ENCODE measurements at regions not wholly inside any gene's neighbourhood (a gene's known extent, or its start where the extent isn't known, plus 50 kb on each side); places are given as distances from the start of the nearest gene placed in this dataset.

DNA sequence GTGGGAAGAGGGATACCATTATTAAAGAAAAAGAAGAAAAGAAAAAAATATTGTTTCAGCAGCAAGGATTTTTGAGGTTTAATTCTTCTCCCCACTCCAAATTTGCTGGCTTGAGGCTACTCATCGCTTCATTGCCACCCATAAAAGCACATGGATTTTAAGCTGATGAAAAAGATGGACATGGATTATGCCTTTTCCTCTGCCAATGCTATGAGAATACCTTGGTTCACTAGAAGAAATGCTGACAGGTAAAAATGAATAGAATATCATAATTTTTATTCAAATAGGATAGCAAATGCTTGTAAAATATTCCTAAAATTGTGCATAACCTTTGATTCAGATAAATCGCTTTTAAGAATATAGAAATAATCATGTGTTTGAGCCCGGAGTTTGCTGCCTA is 289.7 kb upstream of the DPYD start:
- no peak overlapping the region for H3K27ac ChIP-seq
- H3K36me3 ChIP-seq, result no peaks in the 10 kb centered on the region
- no peaks in the 10 kb centered on the region for H3K9me3 ChIP-seq
- TF ChIP-seq POLR2AphosphoS5 (IDR thresholded peaks at IDR 0.05) (no peak), EP300 (IDR thresholded peaks at IDR 0.05) (no peak), POLR2A (IDR thresholded peaks at IDR 0.05) (no peak)
- TF ChIP-seq, protein P1, sequence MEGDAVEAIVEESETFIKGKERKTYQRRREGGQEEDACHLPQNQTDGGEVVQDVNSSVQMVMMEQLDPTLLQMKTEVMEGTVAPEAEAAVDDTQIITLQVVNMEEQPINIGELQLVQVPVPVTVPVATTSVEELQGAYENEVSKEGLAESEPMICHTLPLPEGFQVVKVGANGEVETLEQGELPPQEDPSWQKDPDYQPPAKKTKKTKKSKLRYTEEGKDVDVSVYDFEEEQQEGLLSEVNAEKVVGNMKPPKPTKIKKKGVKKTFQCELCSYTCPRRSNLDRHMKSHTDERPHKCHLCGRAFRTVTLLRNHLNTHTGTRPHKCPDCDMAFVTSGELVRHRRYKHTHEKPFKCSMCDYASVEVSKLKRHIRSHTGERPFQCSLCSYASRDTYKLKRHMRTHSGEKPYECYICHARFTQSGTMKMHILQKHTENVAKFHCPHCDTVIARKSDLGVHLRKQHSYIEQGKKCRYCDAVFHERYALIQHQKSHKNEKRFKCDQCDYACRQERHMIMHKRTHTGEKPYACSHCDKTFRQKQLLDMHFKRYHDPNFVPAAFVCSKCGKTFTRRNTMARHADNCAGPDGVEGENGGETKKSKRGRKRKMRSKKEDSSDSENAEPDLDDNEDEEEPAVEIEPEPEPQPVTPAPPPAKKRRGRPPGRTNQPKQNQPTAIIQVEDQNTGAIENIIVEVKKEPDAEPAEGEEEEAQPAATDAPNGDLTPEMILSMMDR (IDR thresholded peaks at IDR 0.05), result no peak
- no peaks in the 10 kb centered on the region for H3K4me1 ChIP-seq
- 93 to 95% methylated on average over 3 of the region's 3 CpGs for WGBS, 2 donors
- H3K4me3 ChIP-seq, result no peak overlapping the region
- intact Hi-C loops (cut with DNase I), result no loop called here
- no peak for DNase-seq
- H3K27me3 ChIP-seq, result no peaks in the 10 kb centered on the region

DNA sequence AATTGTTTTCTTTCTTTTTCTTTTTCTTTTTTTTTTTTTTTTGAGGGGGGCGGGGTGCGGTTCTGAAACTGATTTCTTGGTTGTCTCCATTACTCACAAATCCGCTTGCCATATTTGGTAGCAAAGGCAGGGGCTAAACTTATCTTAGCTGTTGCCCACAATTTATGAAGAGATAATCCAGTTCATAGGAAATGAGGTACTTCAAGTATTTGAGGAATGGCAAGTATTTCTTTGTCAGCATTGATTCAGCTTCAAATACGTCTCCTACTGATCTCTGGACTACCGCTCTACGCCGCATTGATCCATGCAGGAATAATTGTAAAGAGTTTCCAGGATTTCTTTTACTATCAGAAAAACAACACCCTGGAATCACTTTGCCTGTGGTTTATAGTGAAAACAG is 289.2 kb upstream of the DPYD start:
- Histone ChIP-seq H3K4me3 (no peak overlapping the region), H3K4me1 (no peaks in the 10 kb centered on the region), H3K36me3 (no peaks in the 10 kb centered on the region), H3K9me3 (no peaks in the 10 kb centered on the region), H3K27me3 (no peaks in the 10 kb centered on the region), H3K27ac (no peak overlapping the region)
- TF ChIP-seq, protein P1 (IDR thresholded peaks at IDR 0.05), result no peak
- no peak for TF ChIP-seq POLR2A (IDR thresholded peaks at IDR 0.05)
- TF ChIP-seq POLR2AphosphoS5 (IDR thresholded peaks at IDR 0.05), result no peak
- no peak for TF ChIP-seq EP300 (IDR thresholded peaks at IDR 0.05)
- 77 to 78% methylated on average over 7 of the region's 7 CpGs for WGBS, 2 donors
- DNase-seq, result no peak
- intact Hi-C loops (cut with DNase I), result no loop called here

DNA sequence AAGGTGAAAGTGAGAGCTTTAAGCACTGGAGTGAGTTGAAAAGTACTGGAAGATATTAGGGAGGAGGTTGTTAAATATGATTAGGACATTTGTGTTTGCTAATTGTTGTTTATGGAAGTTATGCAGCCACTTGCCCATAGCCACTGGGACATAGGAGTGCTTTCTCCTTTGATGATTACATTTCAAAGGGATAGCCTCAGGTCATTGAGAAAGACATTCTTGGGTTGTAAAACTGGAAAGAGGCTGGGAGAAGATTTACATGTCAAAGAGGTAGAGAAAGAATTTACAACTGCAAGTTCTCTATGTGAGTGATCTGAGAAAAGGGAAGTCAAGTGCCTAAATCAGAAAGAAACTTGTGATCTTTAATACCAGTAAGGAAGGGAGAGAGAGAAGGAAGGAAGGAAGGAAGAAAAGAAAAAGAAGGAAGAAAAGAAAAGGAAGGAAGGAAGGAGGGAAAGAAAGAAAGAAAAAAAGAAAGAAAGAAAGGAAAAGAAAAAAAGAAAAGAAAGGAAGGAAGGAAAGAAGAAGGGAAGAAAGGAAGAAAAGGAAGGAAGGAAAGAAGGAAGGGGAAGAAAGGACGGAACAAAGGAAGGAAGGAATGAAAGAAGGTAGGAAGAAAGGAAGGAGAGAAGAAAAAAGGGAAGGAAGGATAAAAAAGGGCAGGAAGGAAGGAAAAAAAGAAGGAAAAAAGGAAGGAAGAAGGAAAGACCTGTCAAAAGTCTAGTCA is 284.6 kb upstream of the DPYD start:
- DNase-seq, result no peak

DNA sequence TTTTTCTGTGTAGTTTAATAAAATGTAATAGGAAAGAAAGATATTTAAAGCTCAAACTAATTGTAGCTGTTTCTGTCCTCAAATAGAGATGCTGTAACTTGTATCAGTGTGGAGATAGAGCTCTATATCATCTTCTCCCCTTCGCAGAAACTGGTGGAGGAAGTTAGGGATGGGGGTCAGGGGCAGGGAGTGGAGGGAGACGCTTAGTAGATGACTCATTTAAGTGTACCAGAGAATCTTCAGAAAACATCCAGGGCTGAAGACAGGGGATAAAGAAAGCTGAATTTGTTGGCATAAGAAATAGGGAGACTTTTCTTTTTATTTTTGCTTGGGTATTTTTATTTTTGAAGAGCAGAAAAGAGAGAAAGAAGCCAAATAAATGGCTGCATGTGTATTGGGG is 282.6 kb upstream of the DPYD start:
- no peak overlapping the region for H3K27ac ChIP-seq
- no peaks in the 10 kb centered on the region for H3K27me3 ChIP-seq
- no peak overlapping the region for H3K4me3 ChIP-seq
- no peaks in the 10 kb centered on the region for H3K36me3 ChIP-seq
- WGBS, 2 donors, result 31 to 41% methylated on average over 2 of the region's 2 CpGs
- intact Hi-C loops (cut with DNase I), result no loop called here
- no peak for DNase-seq
- no peaks in the 10 kb centered on the region for H3K9me3 ChIP-seq
- TF ChIP-seq POLR2A (IDR thresholded peaks at IDR 0.05), result no peak
- TF ChIP-seq POLR2AphosphoS5 (IDR thresholded peaks at IDR 0.05), result no peak
- TF ChIP-seq EP300 (IDR thresholded peaks at IDR 0.05), result no peak
- TF ChIP-seq, protein P1 (IDR thresholded peaks at IDR 0.05), result no peak
- H3K4me1 ChIP-seq, result no peaks in the 10 kb centered on the region

More for the DNA sequence above, 284.6 kb upstream of the DPYD start:
- Histone ChIP-seq H3K9me3 (no peaks in the 10 kb centered on the region), H3K27me3 (no peaks in the 10 kb centered on the region), H3K4me1 (no peaks in the 10 kb centered on the region), H3K36me3 (no peaks in the 10 kb centered on the region), H3K4me3 (no peak overlapping the region), H3K27ac (no peak overlapping the region)
- TF ChIP-seq POLR2AphosphoS5 (IDR thresholded peaks at IDR 0.05) (no peak), POLR2A (IDR thresholded peaks at IDR 0.05) (no peak), EP300 (IDR thresholded peaks at IDR 0.05) (no peak)
- TF ChIP-seq, protein P1 (IDR thresholded peaks at IDR 0.05), result no peak
- intact Hi-C loops (cut with DNase I), result no loop called here
- WGBS, 2 donors, result 57 to 63% methylated on average over 1 of the region's 1 CpG

DNA sequence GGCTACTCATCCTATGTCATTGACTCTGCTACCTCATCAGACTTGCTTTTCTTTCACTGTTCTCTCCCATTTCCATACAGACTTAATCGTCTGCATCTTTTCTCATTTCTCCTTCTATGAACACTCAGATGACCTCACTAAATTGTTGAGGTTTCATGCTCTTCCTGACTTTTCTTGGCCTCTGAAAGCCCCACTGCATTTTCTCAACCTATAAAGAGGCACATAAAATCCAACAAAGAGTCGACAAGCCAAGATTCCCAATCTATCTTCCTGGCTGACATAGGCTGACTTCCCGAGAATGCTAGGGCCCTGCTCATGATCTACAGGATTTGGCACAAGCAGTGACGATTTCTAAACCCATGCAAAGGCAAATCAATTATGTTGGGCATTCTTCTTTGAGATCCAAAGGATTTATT is 280.8 kb upstream of the DPYD start:
- no peak for DNase-seq
- TF ChIP-seq POLR2AphosphoS5 (IDR thresholded peaks at IDR 0.05) (no peak), POLR2A (IDR thresholded peaks at IDR 0.05) (no peak), EP300 (IDR thresholded peaks at IDR 0.05) (no peak)
- TF ChIP-seq, protein P1 (IDR thresholded peaks at IDR 0.05), result no peak
- no peaks in the 10 kb centered on the region for H3K36me3 ChIP-seq
- intact Hi-C loops (cut with DNase I), result no loop called here
- WGBS, 2 donors, result 37 to 44% methylated on average over 4 of the region's 4 CpGs
- no peak overlapping the region for H3K27ac ChIP-seq
- no peaks in the 10 kb centered on the region for H3K27me3 ChIP-seq
- H3K4me3 ChIP-seq, result no peak overlapping the region
- no peaks in the 10 kb centered on the region for H3K4me1 ChIP-seq
- H3K9me3 ChIP-seq, result no peaks in the 10 kb centered on the region
